ENCODE measurements at regions not wholly inside any gene's neighbourhood (a gene's known extent, or its start where the extent isn't known, plus 50 kb on each side); places are given as distances from the start of the nearest gene placed in this dataset.
A peak's percentile ranks its signal among the peaks of the same experiment; 100 is the strongest.

DNA sequence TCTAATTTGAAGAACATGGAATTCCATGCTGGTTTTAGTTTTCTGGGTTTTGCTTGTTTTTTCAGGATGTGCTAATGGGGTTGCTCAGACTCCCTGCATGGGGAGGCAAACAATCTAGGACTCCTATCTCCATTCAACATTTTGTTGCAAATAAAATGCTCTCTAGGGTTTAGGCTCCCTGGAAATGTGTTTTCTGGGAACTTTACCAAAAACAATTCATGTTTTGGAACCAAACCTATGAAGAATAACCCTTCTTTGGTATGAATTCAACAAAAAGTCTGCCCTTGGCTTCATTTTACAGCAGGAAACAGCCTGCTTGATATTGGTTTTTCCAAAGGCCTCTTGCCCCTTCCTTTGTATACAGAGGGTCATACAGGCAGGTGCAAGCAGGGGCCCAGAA, 217.7 kb downstream of the FOXA2 start:
- no peak for DNase-seq

DNA sequence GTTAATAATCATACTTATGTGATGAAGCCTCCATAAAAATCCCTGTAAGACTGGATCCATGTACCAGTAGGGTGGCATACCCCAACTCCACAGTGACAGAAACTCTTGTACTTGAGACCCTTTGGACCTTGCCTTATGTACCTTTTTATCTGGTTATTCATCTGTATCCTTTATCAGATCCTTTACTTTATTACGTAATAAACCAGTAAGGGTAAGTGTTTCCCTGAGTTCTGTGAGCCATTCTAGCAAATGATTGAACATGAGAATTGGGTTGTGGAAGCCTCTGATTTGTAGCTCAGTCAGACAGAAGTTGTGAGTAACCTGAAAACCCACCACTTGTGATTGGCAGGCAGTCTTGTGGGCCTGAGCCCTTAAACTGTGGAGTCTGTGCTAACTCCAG, 229.7 kb downstream of the FOXA2 start:
- no peak for DNase-seq

DNA sequence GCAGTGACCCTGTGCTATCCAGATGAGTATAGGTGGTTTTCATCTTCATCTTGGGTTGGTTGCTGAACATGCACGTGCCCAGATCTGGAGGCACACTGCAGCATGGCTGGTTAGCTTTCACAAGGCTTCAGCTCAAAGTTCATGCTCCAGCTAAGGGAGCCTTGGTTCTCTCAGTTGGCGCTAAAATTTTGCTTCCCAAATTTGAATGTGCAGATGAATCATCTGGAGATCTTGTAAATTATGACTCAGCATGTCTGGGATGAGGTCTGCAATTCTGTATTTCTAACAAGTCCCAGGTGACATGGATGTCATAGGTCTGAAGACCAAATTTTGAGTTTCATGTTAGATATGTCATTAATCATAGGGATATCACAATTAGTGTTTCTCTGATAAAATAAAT, 230.8 kb downstream of the FOXA2 start:
- no peak for DNase-seq

DNA sequence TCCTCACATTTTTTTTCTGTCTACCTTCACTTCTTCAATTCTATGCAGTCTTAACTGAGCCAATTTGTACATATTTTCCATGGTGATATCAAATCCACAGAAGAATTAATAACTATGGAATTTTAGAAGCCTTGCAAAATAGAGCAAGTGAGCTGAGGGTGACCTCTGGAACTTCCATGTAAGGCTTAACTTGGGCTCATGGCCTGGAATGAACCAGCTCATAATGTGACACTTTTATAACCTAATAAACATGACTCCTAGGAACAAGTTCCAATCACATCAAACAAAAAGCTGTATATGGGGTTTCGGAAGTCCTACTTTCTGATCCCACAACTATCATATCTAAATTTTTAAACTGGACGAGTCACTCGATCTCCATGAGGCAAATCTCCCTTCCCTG, 232.4 kb downstream of the FOXA2 start:
- DNase-seq, result no peak

DNA sequence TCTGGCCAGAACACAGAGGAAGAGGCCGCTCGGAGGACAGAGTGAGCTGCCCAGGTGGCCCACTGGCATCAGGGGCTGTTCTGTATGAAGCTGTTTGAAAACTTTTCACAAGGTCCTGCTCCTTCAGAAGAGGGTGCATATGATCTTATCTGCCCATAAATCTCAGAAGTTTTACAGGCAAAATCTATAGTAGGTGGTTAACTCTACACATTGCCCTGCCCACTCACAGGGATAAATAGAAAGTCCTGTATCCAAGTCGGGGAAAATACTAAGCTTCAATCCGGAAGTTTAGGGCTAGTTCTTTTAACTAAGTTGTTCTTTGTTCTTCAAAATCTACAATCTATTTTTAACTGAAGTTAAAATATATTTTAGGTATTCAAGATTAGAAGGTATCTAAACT, 233.7 kb downstream of the FOXA2 start:
- no peak for DNase-seq

DNA sequence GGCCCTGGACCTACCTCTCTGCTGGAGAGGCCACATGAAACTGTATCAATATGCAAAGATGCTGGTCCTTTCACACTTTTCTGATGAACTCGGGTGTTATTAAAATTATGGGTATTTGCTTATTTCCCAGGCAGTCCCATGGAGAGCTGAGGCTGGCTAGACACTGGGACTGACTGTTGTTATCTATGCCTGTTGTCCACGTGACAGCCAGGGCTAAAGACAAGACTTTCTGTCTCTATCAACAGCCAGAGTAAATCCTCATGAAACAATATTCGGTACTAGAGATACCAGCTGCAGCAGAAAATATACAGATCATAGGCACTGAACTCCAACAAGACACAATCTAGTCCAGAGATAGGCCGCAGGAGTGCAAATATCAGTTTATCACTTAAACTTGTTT, 236.4 kb downstream of the FOXA2 start:
- no peak for DNase-seq

DNA sequence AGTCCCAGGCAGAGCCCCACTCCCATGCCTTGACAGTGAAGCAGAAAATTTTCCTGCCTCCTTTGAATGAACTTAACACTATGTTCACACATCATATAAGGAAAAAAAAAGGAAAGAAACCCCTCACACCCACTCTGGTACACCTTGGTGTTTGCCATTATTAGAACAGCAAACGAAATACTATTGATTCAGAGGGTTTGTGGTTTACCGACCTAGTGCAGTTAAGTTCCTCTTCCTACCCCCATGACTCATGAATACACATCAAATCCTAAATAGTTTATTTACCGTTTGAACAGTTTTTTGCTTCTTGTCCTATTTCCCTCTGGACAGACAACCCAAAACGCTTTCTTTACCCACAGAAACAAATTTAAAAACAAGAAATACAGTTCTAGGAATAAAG, 237.7 kb downstream of the FOXA2 start:
- no peak for DNase-seq

DNA sequence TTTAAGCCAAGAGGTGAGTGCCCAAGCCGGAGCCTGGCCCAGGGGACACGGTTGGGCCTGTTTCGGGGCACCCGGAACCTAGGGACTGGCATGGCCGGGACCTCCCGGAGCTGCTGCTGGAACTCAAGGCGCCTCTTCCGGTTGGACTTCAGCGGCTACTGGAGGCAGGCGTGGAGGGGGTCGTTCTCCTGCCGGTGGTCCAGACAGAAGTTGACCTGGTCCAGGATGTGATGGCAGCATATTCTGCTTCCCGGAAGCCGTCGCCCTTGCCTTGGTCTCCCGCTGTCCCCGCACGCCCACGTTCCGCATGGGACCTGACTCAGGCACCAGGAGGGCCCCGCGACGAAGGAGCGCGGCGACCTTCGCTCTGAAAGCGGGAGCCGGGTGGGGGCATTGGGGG, 240.8 kb downstream of the FOXA2 start:
- no peak for DNase-seq

DNA sequence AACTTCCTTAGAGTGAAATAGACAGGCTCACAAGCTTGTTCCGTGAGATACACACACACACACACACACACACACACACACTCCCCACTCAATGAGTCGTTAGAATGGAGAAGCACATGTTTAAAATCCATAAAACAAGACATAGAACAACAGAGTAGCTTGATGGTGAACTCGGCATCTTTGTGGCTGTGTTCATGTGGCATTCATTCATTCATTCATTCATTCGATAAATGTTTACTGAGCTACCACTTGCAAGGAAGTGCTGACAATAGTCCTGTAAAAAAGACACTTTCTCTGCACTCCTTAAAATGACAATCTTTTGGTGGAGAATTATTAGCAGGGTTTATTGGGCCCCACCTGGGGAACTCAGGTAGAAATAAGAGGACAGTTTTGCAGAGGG, 242.0 kb downstream of the FOXA2 start:
- no peak for DNase-seq

DNA sequence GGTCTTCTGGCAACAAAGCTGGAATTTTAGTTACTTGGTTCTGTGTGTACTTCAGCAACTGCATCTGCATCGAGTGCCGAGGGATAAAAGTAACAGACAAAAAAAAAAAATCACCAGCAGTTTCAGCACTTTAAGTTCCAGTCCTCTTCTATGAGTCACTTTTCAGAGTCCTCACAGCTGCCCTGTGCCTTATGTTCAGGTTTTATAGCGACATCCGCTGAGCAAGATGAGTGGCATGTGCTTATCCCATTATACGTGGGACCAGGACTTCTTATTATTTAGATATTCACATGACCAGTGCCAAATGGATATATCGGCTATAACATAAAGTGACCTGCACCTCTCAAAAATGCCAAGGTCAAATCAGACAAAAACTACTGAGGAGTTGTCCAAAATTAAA, 242.9 kb downstream of the FOXA2 start:
- DNase-seq, result no peak

DNA sequence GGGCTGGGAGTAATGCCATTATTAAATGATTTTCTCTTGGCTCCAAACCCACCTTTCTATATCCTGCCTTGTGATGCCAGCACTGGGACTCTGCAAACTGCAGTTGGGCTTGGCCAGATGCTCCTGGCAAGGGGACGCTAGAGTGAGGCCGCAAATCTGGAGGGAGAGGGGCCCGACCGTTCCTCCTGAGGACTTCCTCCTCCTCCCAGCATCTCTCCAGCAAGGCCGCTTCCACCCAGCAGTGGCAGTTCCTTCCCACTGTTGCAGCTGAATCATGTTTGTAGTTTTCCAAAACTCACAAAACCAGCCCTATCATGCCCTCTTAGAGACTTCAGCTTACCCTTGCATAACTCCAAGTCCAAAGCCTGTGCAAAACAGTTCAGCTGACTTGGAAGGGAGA, 244.4 kb downstream of the FOXA2 start:
- DNase-seq, result no peak

DNA sequence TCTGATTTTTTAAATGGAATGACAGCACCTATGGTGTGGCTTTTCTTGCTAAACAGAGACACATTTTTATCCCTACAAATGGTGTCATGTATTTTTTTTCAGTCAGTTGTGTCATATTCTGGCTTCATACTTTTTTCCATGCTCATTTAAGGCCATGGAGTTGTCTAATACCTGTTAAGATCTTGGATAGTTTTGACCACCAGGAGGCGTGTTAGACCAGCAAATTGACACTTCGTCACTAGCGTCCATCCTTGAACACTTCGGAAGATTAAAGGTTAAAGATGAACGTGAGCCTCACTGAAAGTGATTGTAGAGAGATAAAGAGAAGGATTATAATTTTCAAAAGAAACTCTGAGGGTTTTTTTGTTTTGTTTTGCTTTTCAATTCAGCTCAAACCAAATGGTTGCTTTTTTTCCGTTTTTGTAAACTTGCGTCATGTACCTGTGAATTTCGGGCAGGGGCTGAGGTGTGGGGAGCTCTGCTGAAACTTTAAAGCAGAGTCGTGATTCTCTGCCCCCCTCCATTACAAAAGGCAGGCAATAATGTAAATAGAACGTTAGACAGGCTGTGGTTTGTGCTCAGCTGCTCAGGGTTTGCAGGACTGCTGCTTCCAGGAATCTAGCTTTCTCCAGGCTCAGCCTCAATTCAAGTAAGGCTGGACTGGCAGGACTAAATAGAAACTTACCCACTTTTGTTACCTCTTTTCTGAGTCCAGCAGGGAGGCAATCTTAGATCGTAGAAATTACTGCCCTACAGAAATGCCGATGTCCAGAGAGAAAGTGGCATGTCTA, 245.1 kb downstream of the FOXA2 start:
- DNase-seq, result peak; percentile 29 to 66

DNA sequence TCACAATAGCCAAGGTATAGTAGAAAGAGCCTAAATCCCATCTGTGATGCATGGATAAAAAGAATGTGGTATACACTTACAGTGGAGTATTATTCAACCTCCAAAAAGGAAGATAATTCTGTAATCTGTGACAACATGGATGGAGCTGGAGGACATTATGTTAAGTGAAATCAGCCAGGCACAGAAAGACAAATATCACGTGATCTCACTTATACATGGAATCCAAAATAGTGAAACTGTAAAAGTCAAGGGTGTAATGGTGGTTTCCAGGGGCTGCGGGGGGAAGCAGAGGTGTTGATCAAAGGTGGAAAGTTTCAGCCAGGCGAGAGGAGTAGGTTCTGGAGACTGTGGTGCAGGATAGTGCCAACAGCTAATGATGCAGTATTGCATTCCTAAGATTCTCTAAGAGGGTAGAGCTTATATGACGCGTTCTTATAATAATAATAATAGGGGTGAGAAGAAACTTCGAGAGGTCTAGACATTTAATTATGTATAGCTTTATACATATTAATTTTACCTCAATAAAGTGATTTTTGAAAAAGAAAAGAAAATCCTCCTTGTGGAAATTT, 246.1 kb downstream of the FOXA2 start:
- DNase-seq, result no peak

DNA sequence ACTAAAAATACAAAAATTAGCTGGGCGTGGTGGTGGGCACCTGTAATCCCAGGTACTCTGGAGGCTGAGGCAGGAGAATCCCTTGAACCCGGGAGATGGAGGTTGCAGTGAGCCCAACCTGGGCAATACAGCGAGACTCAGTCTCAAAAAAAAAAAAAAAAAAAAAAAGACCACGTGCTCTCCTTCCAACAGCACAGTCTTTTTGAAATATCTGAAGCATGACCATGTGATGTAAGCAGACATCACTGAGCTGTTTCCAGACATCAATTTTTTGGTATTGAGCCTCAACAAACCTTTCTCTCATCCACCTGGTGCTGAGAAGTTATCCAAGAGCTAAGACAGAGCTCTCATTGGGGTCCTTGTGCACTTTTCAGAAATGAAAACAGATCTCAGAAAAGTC, 249.2 kb downstream of the FOXA2 start:
- no peak for DNase-seq

DNA sequence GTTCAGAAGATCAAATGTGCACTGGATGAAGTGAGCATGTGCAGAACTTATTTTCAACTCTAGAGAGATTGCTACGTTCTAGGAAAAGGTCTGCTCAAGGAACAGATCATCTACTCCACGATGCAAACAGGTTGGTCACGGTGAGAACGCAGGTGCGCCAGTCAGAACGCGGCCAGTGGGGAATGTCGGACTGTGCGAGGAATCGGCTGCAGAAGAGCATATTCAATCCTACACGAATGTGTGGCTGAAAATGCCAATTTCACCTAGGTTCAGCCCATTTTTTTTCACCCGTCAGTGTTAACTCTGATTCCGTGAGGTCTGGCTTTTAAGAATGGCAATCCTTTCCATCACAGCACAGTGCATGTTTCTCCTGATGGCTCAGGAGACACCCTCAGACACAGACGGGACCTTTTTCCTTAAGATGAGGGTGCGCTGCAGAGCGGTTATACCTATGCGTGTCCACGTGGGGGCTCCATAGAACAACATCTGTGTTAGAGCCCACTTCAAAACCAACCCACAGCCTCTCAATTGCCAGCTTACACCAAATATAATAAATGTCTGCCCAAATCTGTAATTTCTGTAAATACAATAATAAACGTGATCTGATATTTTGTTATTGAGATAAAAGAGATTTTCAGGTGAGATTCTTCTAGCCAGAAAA, 250.4 kb downstream of the FOXA2 start:
- DNase-seq, result peak; percentile 34 to 69

DNA sequence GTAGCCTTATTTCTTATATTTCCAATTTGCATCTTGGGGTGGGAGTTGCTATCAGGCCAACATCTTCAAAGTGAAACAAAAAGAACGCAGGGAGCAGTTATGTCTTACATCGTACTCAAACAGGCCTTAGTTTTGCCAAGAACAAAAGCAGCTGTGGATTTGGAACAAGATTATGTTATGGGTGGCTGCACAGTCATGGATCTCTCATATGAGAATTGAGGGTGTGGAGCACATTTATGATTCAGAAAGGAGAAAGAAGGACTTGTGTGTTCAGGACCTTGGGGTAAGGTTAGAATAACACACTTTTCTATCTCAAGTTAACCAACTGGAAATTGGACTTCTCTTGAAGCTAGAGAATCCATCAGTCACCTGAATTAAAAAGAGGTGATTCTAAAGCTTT, 259.9 kb downstream of the FOXA2 start:
- no peak for DNase-seq

DNA sequence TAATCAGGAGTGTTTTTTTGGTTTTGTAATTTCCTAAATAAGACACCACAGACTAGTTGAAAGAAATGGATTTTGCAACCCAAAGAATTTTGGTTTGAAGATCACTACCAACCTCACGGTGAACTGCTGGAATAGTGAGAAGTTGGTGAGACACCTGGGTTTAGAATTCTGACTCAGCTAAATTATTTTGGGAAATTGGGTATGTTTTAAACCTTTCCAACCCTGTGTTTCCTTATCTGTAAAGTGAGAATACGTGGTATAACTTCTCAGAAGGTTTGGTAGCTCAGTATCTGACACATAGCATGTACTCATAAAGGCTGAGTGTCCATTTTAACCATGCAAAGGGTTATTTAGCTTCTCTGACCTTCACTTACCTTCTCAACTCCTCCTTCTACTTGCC, 261.9 kb downstream of the FOXA2 start:
- no peak for DNase-seq

DNA sequence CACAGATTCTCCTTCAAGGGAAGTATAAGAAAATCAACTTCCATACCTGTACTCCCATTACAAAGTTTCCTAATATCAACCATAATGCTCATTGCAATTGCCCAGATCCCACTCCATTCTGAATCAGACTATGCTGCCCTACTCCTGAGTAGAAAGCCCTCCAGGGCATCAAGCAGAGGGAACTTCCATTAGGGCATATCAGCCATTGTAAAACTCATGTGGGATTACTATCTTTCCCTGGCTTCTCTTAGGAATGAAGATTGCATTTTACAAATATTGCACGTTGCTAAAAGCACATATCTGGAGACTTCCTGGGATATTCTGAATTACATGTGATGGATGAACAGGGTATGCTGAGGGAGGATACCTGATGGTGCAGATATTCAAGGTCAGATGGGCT, 263.2 kb downstream of the FOXA2 start:
- no peak for DNase-seq

DNA sequence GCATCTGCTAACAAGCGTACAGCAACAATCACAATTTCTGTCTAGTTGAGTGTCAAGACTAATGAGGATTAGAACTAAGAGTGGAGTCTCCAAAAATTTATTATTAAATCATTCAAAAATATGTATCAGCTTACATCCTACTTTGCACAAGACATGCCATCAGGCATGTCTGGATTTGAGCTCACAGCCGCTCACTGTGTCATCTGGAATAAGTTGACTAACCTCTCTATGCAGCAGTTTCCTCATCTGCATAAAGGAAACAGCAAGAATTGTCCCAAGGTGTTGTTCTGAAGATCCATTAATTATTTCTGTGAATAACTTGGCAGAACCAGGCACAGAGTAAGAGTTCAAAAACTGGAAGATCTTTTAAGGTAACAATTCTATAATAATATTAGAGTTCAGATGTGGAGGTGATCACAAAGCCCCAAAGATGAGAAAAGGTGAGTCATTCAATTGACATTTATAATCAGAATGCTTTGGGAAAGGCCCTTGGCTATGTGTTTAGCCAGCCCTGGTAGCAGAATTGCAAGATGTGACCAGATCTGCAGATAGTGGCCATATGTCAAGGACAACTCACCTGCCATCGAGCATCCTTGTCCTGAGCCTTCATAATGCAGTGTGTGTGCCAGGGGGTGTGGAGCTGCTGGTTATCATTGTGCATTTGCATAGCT, 264.0 kb downstream of the FOXA2 start:
- no peak for DNase-seq

DNA sequence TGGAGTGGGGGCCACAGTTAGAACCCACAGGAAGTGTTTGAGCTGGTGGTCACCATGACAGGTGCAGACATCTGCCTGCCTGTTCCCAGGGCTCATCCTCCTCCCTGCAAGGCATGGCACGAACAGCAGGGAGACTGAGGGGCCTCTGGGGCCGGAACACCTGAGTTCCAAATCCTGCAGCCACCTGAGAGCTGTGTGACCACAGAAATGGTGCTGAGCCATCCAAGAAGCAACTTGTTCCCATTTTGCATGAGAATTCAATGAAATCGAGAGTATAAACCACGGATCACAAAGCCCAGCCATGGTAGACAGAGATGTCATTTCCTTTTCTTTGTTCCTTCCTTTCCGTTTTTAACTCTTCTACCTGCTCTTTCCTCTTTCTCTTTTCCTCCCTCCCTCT, 268.6 kb downstream of the FOXA2 start:
- no peak for DNase-seq

DNA sequence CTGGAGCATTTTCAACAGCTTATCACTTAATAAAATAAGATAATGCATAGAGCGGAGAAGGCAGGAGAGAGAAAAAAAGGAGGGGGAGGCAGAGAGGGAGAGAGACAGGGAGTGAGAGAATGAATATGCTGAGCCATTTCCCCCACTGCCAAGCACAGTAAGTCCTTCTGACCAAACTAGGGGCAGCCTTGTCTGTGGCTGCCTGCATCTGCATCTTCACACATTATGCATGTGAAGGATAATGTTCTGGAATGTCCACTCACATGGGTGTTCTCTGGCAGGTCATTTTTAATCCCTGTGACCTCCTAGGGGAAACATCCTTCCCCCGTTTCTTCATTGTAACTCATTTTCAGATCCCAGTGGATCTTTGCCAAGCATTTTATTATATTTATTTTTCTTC, 269.3 kb downstream of the FOXA2 start:
- DNase-seq, result no peak

DNA sequence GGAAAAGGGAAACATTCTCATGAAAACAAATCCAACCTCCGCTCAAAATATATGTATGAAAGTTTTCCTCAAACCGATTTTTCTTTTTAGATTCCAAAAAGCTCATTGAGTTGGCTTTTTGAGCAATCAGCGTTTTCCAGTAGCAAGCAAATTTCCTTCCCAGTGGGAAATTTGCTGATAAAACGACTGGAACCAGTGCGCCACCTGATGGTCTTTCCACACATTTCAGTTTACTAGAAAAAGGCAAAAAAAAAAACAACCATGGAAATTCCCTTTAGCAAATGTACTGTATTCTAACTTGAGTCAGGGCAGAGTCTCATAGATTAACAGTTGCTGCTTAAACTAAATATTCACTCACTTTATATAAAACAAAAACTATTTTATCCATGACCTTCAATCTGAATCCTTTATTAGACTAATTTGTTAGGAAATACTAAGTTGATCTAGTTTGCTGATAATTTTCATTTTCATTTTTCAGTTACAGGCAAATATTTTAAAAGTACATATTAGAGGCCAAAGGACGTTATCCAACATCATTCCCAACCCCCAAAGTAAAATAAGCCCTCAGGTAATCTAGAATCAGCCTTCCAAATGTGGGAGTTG, 271.5 kb downstream of the FOXA2 start:
- DNase-seq, result peak in 1 of 2 experiments; percentile 23

DNA sequence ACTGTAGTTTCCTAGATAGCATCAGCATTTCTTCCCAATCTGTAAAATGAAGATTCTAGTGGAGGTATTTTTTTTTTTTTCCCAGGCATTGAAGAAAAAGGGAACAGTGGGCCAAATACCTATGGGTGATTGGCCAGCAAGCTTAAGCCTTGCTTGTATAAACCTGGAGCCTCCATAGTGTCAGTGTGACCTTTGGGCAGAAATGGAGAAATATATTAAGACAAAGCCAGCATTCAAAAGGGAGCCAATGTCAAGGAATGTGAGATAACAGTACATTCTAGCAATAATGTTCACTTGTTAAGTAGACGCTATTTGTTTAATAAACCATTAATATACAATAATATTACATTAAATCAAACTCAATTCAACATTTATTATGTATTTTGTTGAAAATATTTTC, 275.4 kb downstream of the FOXA2 start:
- no peak for DNase-seq

DNA sequence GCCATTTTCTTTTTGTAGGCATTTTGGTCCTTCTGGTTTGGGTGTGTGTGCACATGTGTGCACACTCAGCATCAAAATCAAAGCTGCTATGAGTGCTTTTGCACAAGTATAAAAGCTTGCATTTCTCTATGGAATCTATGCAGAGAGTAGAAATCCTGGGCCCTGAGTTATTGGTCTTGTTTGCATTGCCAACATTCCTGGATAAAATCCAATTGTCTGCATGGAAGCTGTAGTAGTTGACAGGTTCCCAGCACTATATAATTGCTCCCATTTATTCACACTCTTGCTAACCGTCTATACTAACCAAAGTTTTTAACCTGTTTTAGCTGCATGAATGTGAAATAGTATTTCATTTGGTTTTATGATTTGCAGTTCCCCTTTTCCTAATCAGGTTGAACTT, 277.0 kb downstream of the FOXA2 start:
- no peak for DNase-seq
